ENCODE measurements at regions not wholly inside any gene's neighbourhood (a gene's known extent, or its start where the extent isn't known, plus 50 kb on each side); places are given as distances from the start of the nearest gene placed in this dataset.
"Not testable (repeated sequence)": the region's sequence is repeated elsewhere in the genome, so short reads cannot be mapped to it uniquely, and the experiment has no call there.

DNA sequence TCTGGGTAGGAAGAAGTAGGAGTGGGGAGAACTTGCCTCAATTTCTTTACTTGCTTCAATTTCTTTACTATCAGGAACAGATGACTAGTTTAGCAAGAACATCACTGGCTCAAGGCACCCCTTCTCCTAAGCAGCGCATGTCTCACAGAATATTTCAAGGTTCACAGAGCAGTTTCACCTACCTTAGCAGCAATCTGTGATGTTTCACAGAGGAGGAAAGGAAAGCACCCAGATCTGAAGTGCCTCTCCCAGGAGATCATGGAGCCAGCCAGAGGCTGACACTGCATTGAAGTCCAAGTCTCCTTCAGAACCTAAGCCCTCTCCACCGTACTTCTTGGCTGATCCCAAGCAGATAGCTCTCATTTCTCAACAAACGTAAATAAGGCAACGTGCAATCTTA lies 118.7 kb upstream of the PCED1B start:
- Histone ChIP-seq H3K36me3 (peaks cover 4% of the 10 kb centered on the region; the same call in 1 of the 2 replicates), H3K4me3 (no peak overlapping the region), H3K4me1 (replicated peaks) (peaks cover 77% of the 10 kb centered on the region), H3K9me3 (replicated peaks) (no peaks in the 10 kb centered on the region), H3K27ac (no peak overlapping the region), H3K27me3 (replicated peaks) (no peaks in the 10 kb centered on the region)
- peak in 1 of 2 experiments; percentile 78 for DNase-seq (ENCODE audit: low read depth in 1 of 2, low spot score in 2 of 2)

DNA sequence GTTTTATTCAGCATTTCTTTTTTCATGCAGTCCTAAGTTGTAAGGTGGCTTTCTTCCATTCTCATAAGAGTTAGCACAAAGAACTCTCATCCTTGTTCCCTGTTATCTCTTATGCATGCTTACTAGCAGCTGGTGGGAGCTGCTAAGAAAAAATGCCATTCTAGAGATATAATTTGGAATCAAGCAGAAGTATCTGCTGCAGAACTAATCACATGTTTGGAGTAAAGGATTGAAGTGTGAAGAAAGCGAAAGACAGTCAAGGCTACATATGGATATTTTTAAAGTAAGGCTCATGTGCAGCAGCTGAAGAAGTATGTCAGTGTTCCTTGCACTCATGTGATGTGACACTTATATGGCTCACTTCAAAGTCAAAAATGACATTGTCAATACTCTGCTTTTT lies 116.2 kb upstream of the PCED1B start:
- Histone ChIP-seq H3K27ac (no peak overlapping the region), H3K4me1 (replicated peaks) (peaks cover 55% of the 10 kb centered on the region), H3K9me3 (replicated peaks) (no peaks in the 10 kb centered on the region), H3K27me3 (replicated peaks) (no peaks in the 10 kb centered on the region), H3K4me3 (no peak overlapping the region), H3K36me3 (no peaks in the 10 kb centered on the region)
- no peak for DNase-seq (ENCODE audit: low read depth in 1 of 2, low spot score in 2 of 2)

DNA sequence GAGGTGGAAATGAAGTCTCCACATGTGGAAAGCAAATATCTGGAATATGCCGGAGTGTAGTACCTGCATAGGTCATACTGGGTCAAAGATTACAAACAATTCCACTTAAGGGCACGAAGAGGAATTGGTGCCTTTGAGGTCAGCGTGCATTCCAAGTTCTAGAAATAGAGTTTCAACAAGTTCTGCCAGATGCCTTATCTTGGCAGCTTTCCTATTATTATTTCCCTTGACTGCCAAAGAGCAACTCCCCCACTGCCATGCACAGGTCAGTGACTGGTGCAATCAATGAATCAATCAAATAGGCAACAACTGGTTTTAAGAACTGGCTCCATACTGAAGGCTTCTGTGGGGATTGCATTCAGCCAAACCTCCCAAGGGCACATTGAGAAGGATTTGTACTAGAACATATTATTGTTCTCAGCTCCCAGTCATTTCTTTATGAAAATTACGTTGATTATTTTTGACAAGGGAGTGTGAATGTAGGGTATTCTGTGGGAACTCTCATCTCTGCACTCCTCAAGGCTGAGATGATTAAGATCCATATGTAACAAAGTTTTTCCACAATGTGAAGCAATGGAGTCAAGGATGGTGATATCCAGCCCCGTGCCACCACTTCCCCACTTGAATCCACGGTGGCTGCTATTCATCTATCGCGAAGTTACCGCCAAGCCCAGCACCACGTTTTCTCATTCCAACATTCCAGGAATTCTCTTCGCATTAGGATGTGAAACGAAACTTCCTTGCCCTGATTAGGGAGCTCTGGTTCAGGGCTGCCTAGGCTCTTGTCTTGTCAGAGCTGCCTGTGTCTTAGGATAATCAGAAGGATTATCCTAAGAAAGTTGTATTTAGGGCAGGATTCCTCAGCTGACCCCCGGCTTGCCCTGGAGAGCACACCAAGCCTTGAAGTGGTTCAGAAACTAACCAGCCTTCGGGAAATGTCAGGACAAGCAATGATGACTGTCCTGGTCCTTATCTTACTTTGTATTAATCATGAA lies 115.1 kb upstream of the PCED1B start:
- H3K9me3 ChIP-seq (replicated peaks): no peaks in the 10 kb centered on the region
- no peaks in the 10 kb centered on the region for H3K36me3 ChIP-seq
- DNase-seq (ENCODE audit: low read depth in 1 of 2, low spot score in 2 of 2): peak; percentile 100
- H3K27ac ChIP-seq: peak overlapping the region; percentile 87
- peaks cover 44% of the 10 kb centered on the region for H3K4me1 ChIP-seq (replicated peaks)
- H3K27me3 ChIP-seq (replicated peaks): no peaks in the 10 kb centered on the region
- no peak overlapping the region for H3K4me3 ChIP-seq

DNA sequence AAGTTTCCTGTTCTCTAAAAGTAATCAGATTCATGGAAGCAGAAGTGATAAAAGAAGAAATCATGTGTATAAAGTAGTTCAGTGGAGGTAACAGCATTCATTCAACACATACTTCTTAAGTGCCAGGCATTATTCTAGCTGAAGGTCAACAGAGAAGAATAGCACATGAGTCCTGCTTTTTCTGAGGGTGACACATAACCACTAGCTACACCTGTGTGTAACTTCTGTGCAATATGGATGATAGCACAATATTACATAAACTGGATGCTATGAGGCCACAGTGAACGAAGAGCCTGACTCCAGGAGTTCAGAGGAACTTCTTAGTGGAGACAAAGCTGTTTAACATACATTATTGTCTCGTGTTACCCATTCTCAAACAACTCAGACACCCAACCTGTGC lies 114.3 kb upstream of the PCED1B start:
- H3K9me3 ChIP-seq (replicated peaks): no peaks in the 10 kb centered on the region
- peak overlapping the region; percentile 87 for H3K27ac ChIP-seq
- peak in 1 of 2 experiments; percentile 67 for DNase-seq (ENCODE audit: low read depth in 1 of 2, low spot score in 2 of 2)
- H3K4me3 ChIP-seq: no peak overlapping the region
- H3K36me3 ChIP-seq: no peaks in the 10 kb centered on the region
- no peaks in the 10 kb centered on the region for H3K27me3 ChIP-seq (replicated peaks)
- peaks cover 36% of the 10 kb centered on the region for H3K4me1 ChIP-seq (replicated peaks)

DNA sequence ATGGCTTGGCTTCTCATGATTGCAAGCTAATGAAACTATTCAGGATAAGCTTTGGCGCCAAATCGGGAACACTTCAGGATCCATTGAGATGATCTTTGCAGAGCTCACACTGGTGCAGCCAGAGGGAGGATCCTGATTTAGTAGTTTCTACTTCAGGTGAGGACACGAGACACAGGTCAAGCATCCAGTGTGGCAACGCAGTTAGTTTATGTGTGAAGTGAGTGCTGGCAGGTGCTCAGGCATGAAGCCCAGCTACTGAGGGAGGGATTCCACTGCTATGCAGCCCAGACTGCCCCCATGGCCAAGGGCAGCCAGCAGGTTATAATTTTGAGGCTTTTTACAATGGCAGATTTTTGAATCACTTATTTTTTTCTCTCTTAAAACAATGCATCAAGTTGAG lies 113.5 kb upstream of the PCED1B start:
- Histone ChIP-seq H3K9me3 (replicated peaks) (no peaks in the 10 kb centered on the region), H3K27me3 (replicated peaks) (no peaks in the 10 kb centered on the region), H3K27ac (peak overlapping the region; percentile 87), H3K4me1 (replicated peaks) (peaks cover 34% of the 10 kb centered on the region), H3K4me3 (no peak overlapping the region), H3K36me3 (no peaks in the 10 kb centered on the region)
- peak; percentile 71 to 81 for DNase-seq (ENCODE audit: low read depth in 1 of 2, low spot score in 2 of 2)

DNA sequence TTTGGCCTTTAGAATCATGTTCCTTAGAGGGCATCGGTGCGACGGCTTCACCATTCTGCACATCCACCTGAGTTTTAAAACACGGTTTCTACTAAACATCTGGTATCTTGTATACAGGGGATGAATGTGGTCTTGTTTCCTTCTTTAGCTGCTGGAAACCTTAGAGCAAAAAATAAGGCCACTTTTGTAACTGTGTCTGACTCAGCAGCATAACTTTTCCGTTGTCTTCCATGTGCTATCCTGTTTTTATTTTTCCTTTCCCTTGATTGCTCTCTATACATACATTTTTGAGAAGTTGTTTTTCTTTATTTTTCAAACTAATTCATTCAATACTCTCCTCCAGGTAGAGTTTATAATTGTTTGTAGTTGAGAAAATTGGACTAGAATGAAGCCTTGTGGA lies 108.8 kb upstream of the PCED1B start:
- Histone ChIP-seq H3K4me3 (no peak overlapping the region), H3K27ac (no peak overlapping the region), H3K27me3 (replicated peaks) (no peaks in the 10 kb centered on the region), H3K9me3 (replicated peaks) (no peaks in the 10 kb centered on the region), H3K4me1 (replicated peaks) (peaks cover 4% of the 10 kb centered on the region), H3K36me3 (no peaks in the 10 kb centered on the region)
- DNase-seq (ENCODE audit: low read depth in 1 of 2, low spot score in 2 of 2): peak; percentile 70 to 73

DNA sequence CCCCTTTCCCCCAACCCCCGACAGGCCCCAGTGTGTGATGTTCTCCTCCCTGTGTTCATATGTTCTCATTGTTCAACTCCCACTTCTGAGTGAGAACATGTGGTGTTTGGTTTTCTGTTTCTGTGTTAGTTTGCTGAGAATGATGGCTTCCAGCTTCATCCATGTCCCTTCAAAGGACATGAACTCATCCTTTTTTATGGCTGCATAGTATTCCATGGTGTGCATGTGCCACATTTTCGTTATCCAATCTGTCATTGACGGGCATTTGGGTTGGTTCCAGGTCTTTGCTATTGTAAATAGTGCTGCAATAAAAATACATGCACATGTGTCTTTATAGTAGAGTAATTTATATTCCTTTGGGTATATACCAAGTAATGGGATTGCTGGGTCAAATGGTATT lies 105.5 kb upstream of the PCED1B start:
- peak in 1 of 2 experiments; percentile 73 for DNase-seq (ENCODE audit: low read depth in 1 of 2, low spot score in 2 of 2)
- H3K4me3 ChIP-seq; H3K27ac ChIP-seq; H3K36me3 ChIP-seq; H3K4me1 ChIP-seq (replicated peaks); H3K27me3 ChIP-seq (replicated peaks); H3K9me3 ChIP-seq (replicated peaks): not testable (repeated sequence)

DNA sequence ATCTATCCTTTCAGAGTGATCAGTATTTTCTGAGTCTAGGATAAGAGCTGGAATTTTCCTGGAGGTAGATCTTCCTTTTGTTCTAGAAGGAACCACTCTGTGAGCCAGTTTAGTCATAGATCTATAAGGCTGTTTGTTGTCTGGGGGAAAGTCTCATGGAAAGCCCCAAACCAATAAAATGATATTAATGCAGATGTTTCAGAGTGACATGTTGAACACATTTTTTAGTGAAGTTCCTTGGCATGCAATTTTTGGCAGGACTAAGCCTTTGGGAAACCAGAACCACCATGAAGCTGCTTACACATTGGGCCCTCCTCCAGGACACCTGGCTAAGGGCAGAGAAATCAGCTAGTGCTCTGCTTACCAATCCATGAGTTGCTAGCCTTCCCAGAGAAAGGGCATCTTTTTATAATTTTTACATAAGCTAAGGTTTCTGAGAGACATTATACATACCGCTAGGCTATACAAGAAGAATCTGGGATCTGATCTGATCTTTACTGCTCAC lies 101.5 kb upstream of the PCED1B start:
- DNase-seq (ENCODE audit: low read depth in 1 of 2, low spot score in 2 of 2): peak in 1 of 2 experiments; percentile 76
- Histone ChIP-seq H3K27ac (no peak overlapping the region), H3K36me3 (no peaks in the 10 kb centered on the region), H3K4me3 (no peak overlapping the region), H3K4me1 (replicated peaks) (no peaks in the 10 kb centered on the region), H3K27me3 (replicated peaks) (peaks cover 9% of the 10 kb centered on the region), H3K9me3 (replicated peaks) (no peaks in the 10 kb centered on the region)

DNA sequence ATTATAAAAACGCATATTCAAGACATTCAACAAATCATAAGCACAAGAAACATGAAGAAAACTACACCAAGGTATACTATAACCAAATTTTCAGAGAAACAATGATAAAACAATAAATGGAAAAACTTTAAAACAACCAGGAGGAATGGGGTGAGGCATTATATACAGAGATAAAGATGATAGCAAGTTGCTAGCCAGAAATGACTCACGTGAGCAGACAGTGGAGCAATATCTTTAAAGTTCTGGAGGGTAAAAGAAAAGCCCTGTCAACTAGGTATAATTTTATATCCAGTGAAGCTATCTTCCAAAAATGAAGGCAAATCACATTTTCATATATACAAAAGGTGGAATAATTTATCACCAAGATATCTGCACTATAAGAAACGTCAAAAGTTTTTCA lies 97.8 kb upstream of the PCED1B start:
- no peaks in the 10 kb centered on the region for H3K9me3 ChIP-seq (replicated peaks)
- no peak overlapping the region for H3K4me3 ChIP-seq
- peak in 1 of 2 experiments; percentile 52 for DNase-seq (ENCODE audit: low read depth in 1 of 2, low spot score in 2 of 2)
- peaks cover 10% of the 10 kb centered on the region for H3K4me1 ChIP-seq (replicated peaks)
- peaks cover 18% of the 10 kb centered on the region for H3K27me3 ChIP-seq (replicated peaks)
- no peak overlapping the region for H3K27ac ChIP-seq
- no peaks in the 10 kb centered on the region for H3K36me3 ChIP-seq

DNA sequence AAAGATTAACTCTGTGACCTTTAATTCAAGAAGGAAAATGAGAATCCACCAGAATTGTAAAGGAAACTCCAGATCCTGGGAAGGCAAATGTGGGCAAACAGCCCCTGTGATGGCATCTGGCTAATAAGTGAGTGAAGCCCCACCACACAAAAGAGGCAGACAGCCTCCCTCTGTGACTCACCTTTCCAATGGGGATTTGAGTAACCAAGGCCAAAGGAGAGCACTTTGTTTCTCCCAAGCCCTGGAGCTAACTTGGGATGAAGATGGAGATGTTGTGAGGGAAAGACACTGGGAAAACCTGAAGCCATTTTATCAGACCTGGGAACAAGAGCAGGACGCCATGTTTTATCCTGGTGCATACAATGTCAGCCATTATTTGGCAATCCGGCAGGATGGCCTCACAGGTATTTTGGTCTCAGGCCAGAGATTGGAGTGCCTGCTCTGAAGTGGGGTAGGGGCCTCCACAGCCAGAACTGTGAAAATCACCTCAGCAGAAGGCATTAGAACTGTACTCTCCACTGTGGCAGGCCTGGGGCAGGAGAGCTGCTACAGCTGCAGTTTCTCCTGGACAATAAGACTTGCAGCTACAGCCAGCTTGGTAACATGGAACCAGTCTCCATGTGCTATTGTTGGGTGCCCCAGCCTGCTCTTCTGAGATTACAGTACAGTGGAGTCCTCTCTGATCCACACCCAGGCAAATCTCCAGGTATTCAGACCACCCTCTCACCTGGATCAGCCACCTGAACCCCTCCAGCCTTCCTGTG lies 96.6 kb upstream of the PCED1B start:
- peaks cover 18% of the 10 kb centered on the region for H3K27me3 ChIP-seq (replicated peaks)
- no peaks in the 10 kb centered on the region for H3K9me3 ChIP-seq (replicated peaks)
- peaks cover 10% of the 10 kb centered on the region for H3K4me1 ChIP-seq (replicated peaks)
- peak; percentile 81 to 89 for DNase-seq (ENCODE audit: low read depth in 1 of 2, low spot score in 2 of 2)
- no peak overlapping the region for H3K4me3 ChIP-seq
- H3K36me3 ChIP-seq: no peaks in the 10 kb centered on the region
- H3K27ac ChIP-seq: no peak overlapping the region

DNA sequence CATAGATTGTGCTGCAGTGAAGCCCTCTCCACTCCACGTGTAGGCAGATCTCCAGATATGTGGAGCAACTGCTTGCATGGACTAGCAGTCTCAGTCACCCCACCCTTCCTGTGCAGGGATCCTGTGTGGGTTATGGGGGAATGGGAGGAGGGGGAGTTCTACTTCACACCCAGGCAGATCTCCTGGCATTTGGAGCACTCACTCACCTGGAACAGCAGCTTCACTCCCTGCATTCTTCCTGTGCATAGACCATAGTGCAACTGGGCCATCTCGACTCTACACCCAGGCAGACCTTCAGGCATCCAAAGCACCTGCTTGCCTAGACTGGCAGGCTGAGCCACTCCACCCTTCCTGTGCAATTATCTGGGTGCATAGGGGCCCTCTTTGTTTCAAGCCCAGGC lies 96.0 kb upstream of the PCED1B start:
- peaks cover 10% of the 10 kb centered on the region for H3K4me1 ChIP-seq (replicated peaks)
- H3K27ac ChIP-seq: no peak overlapping the region
- no peaks in the 10 kb centered on the region for H3K36me3 ChIP-seq
- peak; percentile 80 to 90 for DNase-seq (ENCODE audit: low read depth in 1 of 2, low spot score in 2 of 2)
- H3K4me3 ChIP-seq: no peak overlapping the region
- no peaks in the 10 kb centered on the region for H3K9me3 ChIP-seq (replicated peaks)
- H3K27me3 ChIP-seq (replicated peaks): peaks cover 18% of the 10 kb centered on the region

DNA sequence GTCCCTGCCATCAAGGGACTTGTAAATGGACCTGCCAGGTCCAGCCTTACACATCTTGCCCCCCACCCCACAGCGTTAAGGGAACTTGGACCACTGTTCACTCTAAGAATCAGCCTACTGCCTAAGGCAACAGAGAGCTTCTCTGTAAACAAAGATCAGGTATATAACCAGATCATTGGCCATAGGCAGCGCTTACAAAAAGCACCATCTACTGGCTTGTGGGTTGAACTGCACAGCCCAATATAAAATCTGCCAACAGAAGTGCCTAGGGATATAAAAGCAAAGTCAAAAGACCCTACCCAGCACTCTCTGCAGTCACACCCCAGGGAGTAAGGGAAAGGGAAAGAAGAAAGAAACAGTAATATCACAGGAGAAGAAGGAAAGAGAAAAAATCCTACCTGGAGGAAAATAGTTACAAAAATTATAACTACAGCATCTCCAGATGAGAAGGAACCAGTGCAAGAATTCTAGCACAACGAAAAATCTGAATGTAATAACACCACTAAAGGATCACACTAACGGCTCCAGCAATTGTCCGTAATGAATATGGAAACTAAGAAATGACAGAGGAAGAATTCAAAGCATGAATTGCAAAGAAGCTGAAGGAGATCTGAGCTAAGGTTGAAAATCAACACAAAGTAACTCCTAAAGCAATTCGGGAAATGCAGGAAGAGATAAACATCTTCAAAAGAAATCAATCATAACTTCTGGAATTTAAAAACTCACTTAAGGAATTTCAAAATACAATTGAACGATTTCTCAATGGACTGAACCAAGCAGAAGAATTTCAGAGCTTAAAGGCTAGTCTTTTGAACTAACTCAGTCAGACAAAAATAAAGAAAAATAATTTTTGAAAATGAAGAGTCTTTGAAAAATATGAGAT lies 95.2 kb upstream of the PCED1B start:
- no peak overlapping the region for H3K27ac ChIP-seq
- H3K9me3 ChIP-seq (replicated peaks): peaks cover 1% of the 10 kb centered on the region
- peaks cover 10% of the 10 kb centered on the region for H3K4me1 ChIP-seq (replicated peaks)
- H3K27me3 ChIP-seq (replicated peaks): peaks cover 18% of the 10 kb centered on the region
- DNase-seq (ENCODE audit: low read depth in 1 of 2, low spot score in 2 of 2): peak; percentile 99 to 100
- H3K36me3 ChIP-seq: no peaks in the 10 kb centered on the region
- no peak overlapping the region for H3K4me3 ChIP-seq

DNA sequence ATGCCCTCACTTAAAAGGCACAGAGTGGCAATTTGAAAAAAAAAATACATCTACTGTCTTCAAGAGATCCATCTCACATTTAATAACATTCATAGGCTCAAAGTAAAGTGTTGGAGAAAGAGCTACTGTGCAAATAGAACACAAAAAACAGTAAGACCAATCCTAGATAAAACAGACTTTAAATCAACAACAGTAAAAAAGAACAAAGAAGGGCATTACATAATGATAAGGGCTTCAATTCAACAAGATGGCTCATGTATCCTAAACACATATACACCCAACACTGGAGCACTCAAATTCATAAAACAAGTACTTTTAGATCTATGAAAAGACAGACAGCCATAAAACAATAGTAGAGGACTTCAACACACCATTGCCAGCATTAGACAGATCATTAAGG lies 93.6 kb upstream of the PCED1B start:
- no peaks in the 10 kb centered on the region for H3K36me3 ChIP-seq
- no peak overlapping the region for H3K27ac ChIP-seq
- no peak overlapping the region for H3K4me3 ChIP-seq
- H3K9me3 ChIP-seq (replicated peaks): peaks cover 13% of the 10 kb centered on the region
- peaks cover 18% of the 10 kb centered on the region for H3K27me3 ChIP-seq (replicated peaks)
- H3K4me1 ChIP-seq (replicated peaks): peaks cover 10% of the 10 kb centered on the region
- peak in 1 of 2 experiments; percentile 78 for DNase-seq (ENCODE audit: low read depth in 1 of 2, low spot score in 2 of 2)
